Activated CD4-positive, alpha-beta T cell treated with anti-CD3 and anti-CD28 coated beads, Interleukin-2, amount 10 ng/mL, durations not matched to agents 24 days and 14 days (primary cell): ENCODE measurements at regions not wholly inside any gene's neighbourhood (a gene's known extent, or its start where the extent isn't known, plus 50 kb on each side); places are given as distances from the start of the nearest gene placed in this dataset.
"Not testable (repeated sequence)": the region's sequence is repeated elsewhere in the genome, so short reads cannot be mapped to it uniquely, and the experiment has no call there.

Experiments
- DNase-seq: peaks from one replicate; pipeline ENCODE4 v3.0.0; 2022
- H3K27ac Mint-ChIP-seq: one replicate; pipeline ENCODE4 v1.8.0; 2022; ENCODE audit warnings: mild to moderate bottlenecking, mixed read lengths
- H3K27me3 Mint-ChIP-seq: one replicate; pipeline ENCODE4 v1.8.0; 2022; ENCODE audit warnings: mixed read lengths
- H3K36me3 Mint-ChIP-seq: one replicate; pipeline ENCODE4 v1.8.0; 2022; ENCODE audit warnings: low read depth, mild to moderate bottlenecking, mixed read lengths
- H3K4me1 Mint-ChIP-seq: one replicate; pipeline ENCODE4 v1.8.0; 2021; ENCODE audit warnings: mixed read lengths
- H3K4me3 Mint-ChIP-seq: one replicate; pipeline ENCODE4 v1.8.0; 2022; ENCODE audit warnings: mild to moderate bottlenecking, moderate library complexity, mixed read lengths
- H3K9me3 Mint-ChIP-seq: one replicate; pipeline ENCODE4 v1.8.0; 2021; ENCODE audit warnings: mixed read lengths
- intact Hi-C: fragments of 100-400 bp; cut with micrococcal nuclease; formaldehyde crosslinking; loops from one replicate; pipeline ENCODE4 v1.15.1; 2023

GRCh38 chr1:70490153-70490552 lies 79.1 kb downstream of the CTH start:
- no peak overlapping the region for H3K27ac Mint-ChIP-seq
- no peaks in the 10 kb centered on the region for H3K4me1 Mint-ChIP-seq
- intact Hi-C loops = no loop called here
- DNase-seq = no peak
- peaks cover 22% of the 10 kb centered on the region for H3K27me3 Mint-ChIP-seq
- H3K36me3 Mint-ChIP-seq = no peaks in the 10 kb centered on the region
- H3K4me3 Mint-ChIP-seq = no peak overlapping the region
- no peaks in the 10 kb centered on the region for H3K9me3 Mint-ChIP-seq

GRCh38 chr1:70495370-70495769 lies 84.3 kb downstream of the CTH start:
- Mint-ChIP-seq H3K4me3 (no peak overlapping the region), H3K9me3 (no peaks in the 10 kb centered on the region)
- no peak for DNase-seq

GRCh38 chr1:70496181-70496580 lies 85.1 kb downstream of the CTH start:
- Mint-ChIP-seq H3K27me3 (peaks cover 23% of the 10 kb centered on the region), H3K27ac (no peak overlapping the region), H3K4me3 (no peak overlapping the region), H3K9me3 (no peaks in the 10 kb centered on the region), H3K4me1 (no peaks in the 10 kb centered on the region), H3K36me3 (no peaks in the 10 kb centered on the region)
- no peak for DNase-seq
- intact Hi-C loops = no loop called here

More at GRCh38 chr1:70495370-70495769, 84.3 kb downstream of the CTH start:
- H3K27me3 Mint-ChIP-seq = peaks cover 26% of the 10 kb centered on the region
- intact Hi-C loops = no loop called here
- H3K27ac Mint-ChIP-seq = no peak overlapping the region
- no peaks in the 10 kb centered on the region for H3K4me1 Mint-ChIP-seq
- no peaks in the 10 kb centered on the region for H3K36me3 Mint-ChIP-seq

GRCh38 chr1:70497152-70497551 lies 86.1 kb downstream of the CTH start:
- Mint-ChIP-seq H3K9me3 (no peaks in the 10 kb centered on the region), H3K36me3 (no peaks in the 10 kb centered on the region), H3K4me3 (no peak overlapping the region), H3K27me3 (peaks cover 15% of the 10 kb centered on the region), H3K4me1 (no peaks in the 10 kb centered on the region), H3K27ac (no peak overlapping the region)
- no peak for DNase-seq
- intact Hi-C loops = no loop called here

- Mint-ChIP-seq H3K4me1 (no peaks in the 10 kb centered on the region), H3K9me3 (no peaks in the 10 kb centered on the region), H3K4me3 (no peak overlapping the region), H3K27me3 (peaks cover 10% of the 10 kb centered on the region), H3K36me3 (no peaks in the 10 kb centered on the region), H3K27ac (no peak overlapping the region)
- no peak for DNase-seq
- intact Hi-C loops = no loop called here
Measured at GRCh38 chr1:70498666-70499065, 87.6 kb downstream of the CTH start.

GRCh38 chr1:70499695-70500094 lies 88.6 kb downstream of the CTH start:
- no peak overlapping the region for H3K4me3 Mint-ChIP-seq
- peaks cover 8% of the 10 kb centered on the region for H3K27me3 Mint-ChIP-seq
- H3K4me1 Mint-ChIP-seq = peaks cover under 1% of the 10 kb centered on the region
- H3K9me3 Mint-ChIP-seq = no peaks in the 10 kb centered on the region
- DNase-seq = no peak
- H3K36me3 Mint-ChIP-seq = no peaks in the 10 kb centered on the region
- intact Hi-C loops = loop anchor here (5.0 to 10.0 kb wide), 2 partner anchors 47 to 145 kb away; partner anchors contain the start of gene ANKRD13C
- H3K27ac Mint-ChIP-seq = no peak overlapping the region

- Mint-ChIP-seq H3K36me3 (no peaks in the 10 kb centered on the region), H3K4me1 (peaks cover 2% of the 10 kb centered on the region), H3K27ac (no peak overlapping the region), H3K27me3 (peaks cover 10% of the 10 kb centered on the region), H3K9me3 (no peaks in the 10 kb centered on the region), H3K4me3 (no peak overlapping the region)
- DNase-seq = no peak
- intact Hi-C loops = loop anchor here (5.0 to 10.0 kb wide), 2 partner anchors 51 to 149 kb away; partner anchors contain the start of gene ANKRD13C
Measured at GRCh38 chr1:70503358-70503757, 92.3 kb downstream of the CTH start.

- Mint-ChIP-seq H3K4me1 (peaks cover 2% of the 10 kb centered on the region), H3K27ac (no peak overlapping the region), H3K4me3 (no peak overlapping the region), H3K36me3 (no peaks in the 10 kb centered on the region), H3K9me3 (no peaks in the 10 kb centered on the region), H3K27me3 (peaks cover 11% of the 10 kb centered on the region)
- DNase-seq = no peak
- intact Hi-C loops = loop anchor here (5.0 to 10.0 kb wide), 2 partner anchors 52 to 149 kb away; partner anchors contain the start of gene ANKRD13C
Measured at GRCh38 chr1:70504176-70504820, 93.2 kb downstream of the CTH start.

GRCh38 chr1:70504821-70505193 lies 93.7 kb downstream of the CTH start:
- no peak overlapping the region for H3K4me3 Mint-ChIP-seq
- no peak overlapping the region for H3K27ac Mint-ChIP-seq
- no peaks in the 10 kb centered on the region for H3K9me3 Mint-ChIP-seq
- peaks cover 2% of the 10 kb centered on the region for H3K4me1 Mint-ChIP-seq
- no peaks in the 10 kb centered on the region for H3K36me3 Mint-ChIP-seq
- no peak for DNase-seq
- H3K27me3 Mint-ChIP-seq = peaks cover 11% of the 10 kb centered on the region
- intact Hi-C loops = loop anchor here (5.0 to 10.0 kb wide), 2 partner anchors 53 to 150 kb away; partner anchors contain the start of gene ANKRD13C

GRCh38 chr1:70507991-70508390 lies 96.9 kb downstream of the CTH start:
- intact Hi-C loops = loop anchor here (10.0 kb wide), 1 partner anchor 153 kb away; the partner anchor contains the start of gene ANKRD13C
- not testable (repeated sequence) for H3K36me3 Mint-ChIP-seq, H3K27ac Mint-ChIP-seq, DNase-seq, H3K4me1 Mint-ChIP-seq, H3K4me3 Mint-ChIP-seq, H3K9me3 Mint-ChIP-seq
- H3K27me3 Mint-ChIP-seq = peaks cover 11% of the 10 kb centered on the region

GRCh38 chr1:70509996-70510876 lies 99.2 kb downstream of the CTH start:
- Mint-ChIP-seq H3K4me1 (no peaks in the 10 kb centered on the region), H3K9me3 (no peaks in the 10 kb centered on the region), H3K4me3 (no peak overlapping the region), H3K27me3 (peaks cover 11% of the 10 kb centered on the region), H3K36me3 (no peaks in the 10 kb centered on the region), H3K27ac (no peak overlapping the region)
- intact Hi-C loops = loop anchor here (1.0 to 10.0 kb wide), 4 partner anchors 73 to 377 kb away; partner anchors contain the start of genes ANKRD13C and CTH
- DNase-seq = no peak

- H3K27me3 Mint-ChIP-seq = peaks cover 8% of the 10 kb centered on the region
- intact Hi-C loops = no loop called here
- no peak overlapping the region for H3K27ac Mint-ChIP-seq
- no peak for DNase-seq
- H3K4me1 Mint-ChIP-seq = no peaks in the 10 kb centered on the region
- no peak overlapping the region for H3K4me3 Mint-ChIP-seq
- H3K9me3 Mint-ChIP-seq = no peaks in the 10 kb centered on the region
- no peaks in the 10 kb centered on the region for H3K36me3 Mint-ChIP-seq
Measured at GRCh38 chr1:70517444-70517843, 106.4 kb downstream of the CTH start.

- Mint-ChIP-seq H3K27ac (no peak overlapping the region), H3K4me3 (no peak overlapping the region), H3K4me1 (no peaks in the 10 kb centered on the region), H3K27me3 (peaks cover 10% of the 10 kb centered on the region), H3K9me3 (no peaks in the 10 kb centered on the region), H3K36me3 (no peaks in the 10 kb centered on the region)
- DNase-seq = no peak
- intact Hi-C loops = no loop called here
Measured at GRCh38 chr1:70518106-70518505, 107.0 kb downstream of the CTH start.
